H9 (cell line): ENCODE measurements at regions not wholly inside any gene's neighbourhood (a gene's known extent, or its start where the extent isn't known, plus 50 kb on each side); places are given as distances from the start of the nearest gene placed in this dataset.

ENCODE experiments used
- DNase-seq: peaks from one replicate; pipeline ENCODE4 v3.0.0-alpha.2; 2017
- H2AFZ ChIP-seq: one replicate; pipeline ENCODE4 v1.6.1; 2013; ENCODE audit warnings: mild to moderate bottlenecking, low read length, control low read depth, moderate library complexity
- H2AK5ac ChIP-seq: 2 replicates; pipeline ENCODE4 v1.6.1; 2013; ENCODE audit warnings: low read length, control low read depth, mixed read lengths; ENCODE audit not compliant: insufficient read length
- H2BK120ac ChIP-seq: one replicate; pipeline ENCODE4 v1.6.1; 2013; ENCODE audit warnings: low read depth, mild to moderate bottlenecking, low read length, control low read depth, inconsistent platforms; ENCODE audit not compliant: poor library complexity, severe bottlenecking
- H2BK12ac ChIP-seq: 2 replicates; pipeline ENCODE4 v1.6.1; 2013; ENCODE audit warnings: low read length, control low read depth, mixed read lengths, low read depth; ENCODE audit not compliant: insufficient read length
- H2BK15ac ChIP-seq: 2 replicates; pipeline ENCODE4 v1.6.1; 2013; ENCODE audit warnings: low read depth, low read length, control low read depth
- H2BK20ac ChIP-seq: one replicate; pipeline ENCODE4 v1.6.1; 2013; ENCODE audit warnings: low read depth, mild to moderate bottlenecking, low read length, control low read depth, inconsistent platforms; ENCODE audit not compliant: poor library complexity, severe bottlenecking
- H2BK5ac ChIP-seq: 2 replicates; pipeline ENCODE4 v1.6.1; 2013; ENCODE audit warnings: low read length, control low read depth, mixed read lengths; ENCODE audit not compliant: insufficient read length
- H3K14ac ChIP-seq: 2 replicates; pipeline ENCODE4 v1.6.1; 2013; ENCODE audit warnings: low read length, control low read depth; ENCODE audit not compliant: insufficient read depth
- H3K18ac ChIP-seq: 2 replicates; pipeline ENCODE4 v1.6.1; 2013; ENCODE audit warnings: low read depth, mild to moderate bottlenecking, mixed read lengths, low read length, control low read depth; ENCODE audit not compliant: insufficient read length
- H3K23ac ChIP-seq: 2 replicates; pipeline ENCODE4 v1.6.1; 2013; ENCODE audit warnings: low read length, control low read depth, mixed read lengths, low read depth; ENCODE audit not compliant: insufficient read length
- H3K23me2 ChIP-seq: 2 replicates; pipeline ENCODE4 v1.6.1; 2013; ENCODE audit warnings: low read depth, mild to moderate bottlenecking, mixed read lengths, low read length, control low read depth; ENCODE audit not compliant: insufficient read length, poor library complexity, severe bottlenecking
- H3K27ac ChIP-seq: 2 replicates; pipeline ENCODE4 v1.5.1; 2013; ENCODE audit warnings: low read length, control low read depth, mixed read lengths, low read depth; ENCODE audit not compliant: insufficient read length
- H3K27me3 ChIP-seq: 2 replicates; pipeline ENCODE4 v1.6.1; 2013; ENCODE audit warnings: low read length, control low read depth, inconsistent platforms; ENCODE audit not compliant: insufficient read depth
- H3K4ac ChIP-seq: 2 replicates; pipeline ENCODE4 v1.6.1; 2013; ENCODE audit warnings: low read depth, mild to moderate bottlenecking, control low read depth, inconsistent platforms, low read length, moderate library complexity
- H3K4me1 ChIP-seq: 2 replicates; pipeline ENCODE4 v1.6.1; 2013; ENCODE audit warnings: low read length, control low read depth, inconsistent platforms; ENCODE audit not compliant: insufficient read depth
- H3K4me2 ChIP-seq: 2 replicates; pipeline ENCODE4 v1.6.1; 2013; ENCODE audit warnings: low read length, control low read depth, mixed read lengths; ENCODE audit not compliant: insufficient read length, insufficient read depth
- H3K56ac ChIP-seq: 2 replicates; pipeline ENCODE4 v1.6.1; 2013; ENCODE audit warnings: low read depth, mild to moderate bottlenecking, mixed read lengths, low read length, control low read depth; ENCODE audit not compliant: insufficient read length
- H3K79me1 ChIP-seq: 2 replicates; pipeline ENCODE4 v1.6.1; 2013; ENCODE audit warnings: low read depth, mild to moderate bottlenecking, moderate library complexity, low read length, control low read depth, inconsistent platforms; ENCODE audit not compliant: insufficient read depth, poor library complexity, severe bottlenecking
- H3K79me2 ChIP-seq: 2 replicates; pipeline ENCODE4 v1.6.1; 2013; ENCODE audit warnings: low read length, control low read depth, inconsistent platforms; ENCODE audit not compliant: insufficient read depth
- H3K9ac ChIP-seq: 2 replicates; pipeline ENCODE4 v1.6.1; 2013; ENCODE audit warnings: low read length, control low read depth, mixed read lengths; ENCODE audit not compliant: insufficient read length; ENCODE audit errors: extremely low read depth
- H3K9me3 ChIP-seq: one replicate; pipeline ENCODE4 v1.6.1; 2013; ENCODE audit warnings: low read depth, low read length, inconsistent platforms; ENCODE audit not compliant: control insufficient read depth
- H3T11ph ChIP-seq: one replicate; pipeline ENCODE4 v1.6.1; 2013; ENCODE audit warnings: mild to moderate bottlenecking, low read length, control low read depth, inconsistent platforms
- H4K20me1 ChIP-seq: one replicate; pipeline ENCODE4 v1.6.1; 2013; ENCODE audit not compliant: control insufficient read depth, insufficient read length, insufficient read depth
- H4K5ac ChIP-seq: 2 replicates; pipeline ENCODE4 v1.6.1; 2013; ENCODE audit warnings: low read depth, mild to moderate bottlenecking, mixed read lengths, low read length, control low read depth; ENCODE audit not compliant: insufficient read length
- H4K8ac ChIP-seq: replicated peaks from 2 replicates; pipeline ENCODE4 v1.6.1; 2013; ENCODE audit warnings: low read length, control low read depth, mixed read lengths, low read depth; ENCODE audit not compliant: insufficient read length
- H4K91ac ChIP-seq: 2 replicates; pipeline ENCODE4 v1.6.1; 2013; ENCODE audit warnings: low read depth, mild to moderate bottlenecking, moderate library complexity, mixed read lengths, low read length, control low read depth; ENCODE audit not compliant: insufficient read length
- H3K27ac Mint-ChIP-seq, 3 experiments: 2 replicates in 2 of 3; 3 replicates in 1 of 3; pipeline ENCODE4 v1.8.0; 2020 to 2021; ENCODE audit warnings: mixed read lengths in 3 of 3, mild to moderate bottlenecking in 1 of 3, moderate library complexity in 1 of 3
- H3K27me3 Mint-ChIP-seq: 2 replicates; pipeline ENCODE4 v1.8.0; 2021; ENCODE audit warnings: low read depth, mild to moderate bottlenecking, moderate library complexity, mixed read lengths
- H3K36me3 Mint-ChIP-seq, 3 experiments: 2 replicates in 2 of 3; 3 replicates in 1 of 3; pipeline ENCODE4 v1.8.0; 2020 to 2021; ENCODE audit warnings: low read depth in 3 of 3, mixed read lengths in 3 of 3; ENCODE audit not compliant: insufficient read depth in 1 of 3
- H3K4me1 Mint-ChIP-seq, 2 experiments: 2 replicates each; pipeline ENCODE4 v1.8.0; 2020; ENCODE audit warnings: mixed read lengths in 2 of 2
- H3K4me3 Mint-ChIP-seq, 2 experiments: 2 replicates in 1 of 2; 3 replicates in 1 of 2; pipeline ENCODE4 v1.8.0; 2020 to 2021; ENCODE audit warnings: mild to moderate bottlenecking in 2 of 2, mixed read lengths in 2 of 2, moderate library complexity in 1 of 2
- H3K9me3 Mint-ChIP-seq, 2 experiments: 2 replicates in 1 of 2; 3 replicates in 1 of 2; pipeline ENCODE4 v1.8.0; 2020; ENCODE audit warnings: mild to moderate bottlenecking in 2 of 2, mixed read lengths in 2 of 2, moderate library complexity in 1 of 2
- CTCF ChIP-seq: fragments of 200-600 bp; sonication (generic); conservative IDR thresholded peaks from 3 replicates; pipeline ENCODE4 v1.8.0; 2021; ENCODE audit warnings: antibody characterized with exemption, mild to moderate bottlenecking
- WGBS: extraction: QIAGEN DNeasy Blood & Tissue Kit; methylation state at CpG from one replicate; pipeline ENCODE4 v1.1.7; 2013; ENCODE audit warnings: missing lambda C conversion rate, low lambda C conversion rate, mixed read lengths; ENCODE audit not compliant: insufficient read length; ENCODE audit errors: extremely low coverage; 5-methylcytosine and 5-hydroxymethylcytosine counted together

- no peak overlapping the region for H2BK12ac ChIP-seq
- no peak overlapping the region for H2BK5ac ChIP-seq
- Mint-ChIP-seq H3K36me3 (peaks cover 0 to 4% (median 3%) of the 10 kb centered on the region in 3 experiments; a peak in 3 of 7 replicates), H3K9me3 (no peaks in the 10 kb centered on the region), H3K27ac (peak overlapping the region in 2 of 3 experiments; percentile 41 to 49; a peak in 3 of 7 replicates), H3K4me3 (no peak overlapping the region), H3K4me1 (peaks cover 17 to 21% of the 10 kb centered on the region in 2 experiments), H3K27me3 (no peaks in the 10 kb centered on the region)
- no peaks in the 10 kb centered on the region for H3K23me2 ChIP-seq
- H3K9ac ChIP-seq, result no peak overlapping the region
- no peak overlapping the region for H2BK15ac ChIP-seq
- H3T11ph ChIP-seq, result no peak overlapping the region
- H2BK120ac ChIP-seq, result no peak overlapping the region
- no peak overlapping the region for H3K23ac ChIP-seq
- H3K79me1 ChIP-seq, result no peaks in the 10 kb centered on the region
- no peak overlapping the region for H2AK5ac ChIP-seq
- no peak overlapping the region for H2BK20ac ChIP-seq
- no peak overlapping the region for H3K4ac ChIP-seq
- TF ChIP-seq CTCF, result no peak
- no peak overlapping the region for H3K14ac ChIP-seq
- no peak overlapping the region for H4K8ac ChIP-seq
- no peak overlapping the region for H3K18ac ChIP-seq
- no peaks in the 10 kb centered on the region for H3K79me2 ChIP-seq
- no peaks in the 10 kb centered on the region for H3K27me3 ChIP-seq
- no peaks in the 10 kb centered on the region for H4K20me1 ChIP-seq
- H2AFZ ChIP-seq, result no peak overlapping the region
- H3K4me1 ChIP-seq, result peaks cover 8% of the 10 kb centered on the region; the same call in 1 of the 2 replicates
- H3K9me3 ChIP-seq, result no peaks in the 10 kb centered on the region
- no peak overlapping the region for H3K56ac ChIP-seq
- no peak overlapping the region for H4K5ac ChIP-seq
- no peak overlapping the region for H3K4me2 ChIP-seq
- no peak overlapping the region for H4K91ac ChIP-seq
- H3K27ac ChIP-seq, result no peak overlapping the region
- WGBS, result no CpG with 5 or more reads among the region's 1 CpG
- no peak for DNase-seq
Observed at GRCh38 chr18:41484069-41484468, 471.0 kb upstream of the PIK3C3 start.
